ENCODE measurements at regions not wholly inside any gene's neighbourhood (a gene's known extent, or its start where the extent isn't known, plus 50 kb on each side); places are given as distances from the start of the nearest gene placed in this dataset.
"Not testable (repeated sequence)": the region's sequence is repeated elsewhere in the genome, so short reads cannot be mapped to it uniquely, and the experiment has no call there.

GRCh38 chr3:138890555-138891187 is 55.9 kb upstream of the PIK3CB start:
- CTCF ChIA-PET: interaction anchor here in 1 of 2 donors (0.7 kb wide), 1 partner anchor 24 kb away, joined by 5 read pairs; no protein-coding TSS in a partner anchor
- ATAC-seq (replicated peaks in 1 of 4) (no peak), DNase-seq (peak in 1 of 35 experiments; percentile 9)

DNA sequence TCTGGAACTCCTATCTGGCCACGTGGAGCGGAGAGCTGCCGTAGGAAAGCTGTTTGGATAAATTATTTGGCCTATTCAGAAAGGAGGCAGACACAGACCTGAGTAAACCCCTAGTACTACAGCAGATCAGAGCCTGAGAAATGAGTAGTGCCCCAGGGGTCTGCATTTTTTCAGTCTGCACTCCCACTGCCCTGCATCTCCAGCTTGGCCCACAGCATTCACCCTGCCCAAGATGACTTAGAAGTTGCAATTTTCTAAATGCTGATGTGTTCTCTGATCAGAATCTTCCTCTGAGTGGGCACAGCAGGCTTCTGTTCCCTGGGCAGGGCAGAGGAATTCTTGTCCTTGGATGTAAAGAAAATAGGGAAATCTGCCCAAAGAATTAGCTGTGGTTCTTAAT is 55.1 kb upstream of the PIK3CB start:
- Mint-ChIP-seq H3K4me3 (no peak overlapping the region), H3K9me3 (no peaks in the 10 kb centered on the region), H3K4me1 (peaks cover 0 to 4% (median 3%) of the 10 kb centered on the region in 3 donors), H3K27me3 (peaks cover 5 to 9% of the 10 kb centered on the region in 2 donors), H3K27ac (no peak overlapping the region), H3K36me3 (no peaks in the 10 kb centered on the region)
- Histone ChIP-seq H3K4me3 (ENCODE audit: control insufficient read depth in 1 of 2, extremely low read depth in 1 of 2, low read length in 1 of 2) (no peak overlapping the region), H3K4me1 (ENCODE audit: control insufficient read depth in 1 of 2, extremely low read depth in 1 of 2, insufficient read depth in 2 of 2, low read length in 2 of 2) (no peaks in the 10 kb centered on the region), H3K27ac (ENCODE audit: low read length) (no peak overlapping the region), H3K9me3 (no peaks in the 10 kb centered on the region), H3K36me3 (ENCODE audit: control insufficient read depth in 2 of 2, extremely low read depth in 1 of 2, insufficient read depth in 1 of 2, low read length in 1 of 2) (no peaks in the 10 kb centered on the region), H3K27me3 (replicated peaks in 1 of 2; ENCODE audit: control insufficient read depth in 2 of 2, extremely low read depth in 1 of 2, insufficient read depth in 2 of 2, low read length in 1 of 2) (peaks cover 0 to 11% of the 10 kb centered on the region in 2 experiments)
- DNase-seq: no peak
- POLR2A ChIA-PET: no interaction called here
- ATAC-seq (replicated peaks in 1 of 4): no peak
- CTCF ChIA-PET: interaction anchor here in 1 of 2 donors (0.7 kb wide), 1 partner anchor 519 kb away, joined by 3 read pairs; no protein-coding TSS in a partner anchor
- WGBS (ENCODE audit: insufficient coverage): 96% methylated on average over 3 of the region's 3 CpGs

More at GRCh38 chr3:138890555-138891187, 55.9 kb upstream of the PIK3CB start:
- no peak overlapping the region for H3K27ac Mint-ChIP-seq
- H3K9me3 Mint-ChIP-seq: no peaks in the 10 kb centered on the region
- peaks cover 0 to 4% (median 3%) of the 10 kb centered on the region in 3 donors for H3K4me1 Mint-ChIP-seq
- H3K4me3 ChIP-seq (ENCODE audit: control insufficient read depth in 1 of 2, extremely low read depth in 1 of 2, low read length in 1 of 2): no peak overlapping the region
- no peaks in the 10 kb centered on the region for H3K9me3 ChIP-seq
- 67% methylated on average over 5 of the region's 9 CpGs for WGBS (ENCODE audit: insufficient coverage)
- no peaks in the 10 kb centered on the region for H3K36me3 ChIP-seq (ENCODE audit: control insufficient read depth in 2 of 2, extremely low read depth in 1 of 2, insufficient read depth in 1 of 2, low read length in 1 of 2)
- H3K27ac ChIP-seq (ENCODE audit: low read length): no peak overlapping the region
- H3K27me3 ChIP-seq (replicated peaks in 1 of 2; ENCODE audit: control insufficient read depth in 2 of 2, extremely low read depth in 1 of 2, insufficient read depth in 2 of 2, low read length in 1 of 2): peaks cover 0 to 11% of the 10 kb centered on the region in 2 experiments
- POLR2A ChIA-PET: interaction anchor here in 1 of 2 donors (0.6 kb wide), 1 partner anchor 114 kb away, joined by 3 read pairs; no protein-coding TSS in a partner anchor
- H3K4me1 ChIP-seq (ENCODE audit: control insufficient read depth in 1 of 2, extremely low read depth in 1 of 2, insufficient read depth in 2 of 2, low read length in 2 of 2): no peaks in the 10 kb centered on the region
- peaks cover 5 to 9% of the 10 kb centered on the region in 2 donors for H3K27me3 Mint-ChIP-seq
- no peak overlapping the region for H3K4me3 Mint-ChIP-seq
- no peaks in the 10 kb centered on the region for H3K36me3 Mint-ChIP-seq

- CTCF ChIA-PET: no interaction called here
- POLR2A ChIA-PET: no interaction called here
- H3K36me3 ChIP-seq (ENCODE audit: control insufficient read depth in 2 of 2, extremely low read depth in 1 of 2, insufficient read depth in 1 of 2, low read length in 1 of 2): no peaks in the 10 kb centered on the region
- Mint-ChIP-seq H3K4me3 (no peak overlapping the region), H3K27ac (no peak overlapping the region), H3K9me3 (no peaks in the 10 kb centered on the region), H3K27me3 (peaks cover 5 to 9% of the 10 kb centered on the region in 2 donors), H3K36me3 (no peaks in the 10 kb centered on the region), H3K4me1 (peaks cover 0 to 4% (median 3%) of the 10 kb centered on the region in 3 donors)
- WGBS (ENCODE audit: insufficient coverage): no CpG with 5 or more reads among the region's 2 CpGs
- H3K9me3 ChIP-seq: no peaks in the 10 kb centered on the region
- no peak overlapping the region for H3K27ac ChIP-seq (ENCODE audit: low read length)
- no peaks in the 10 kb centered on the region for H3K4me1 ChIP-seq (ENCODE audit: control insufficient read depth in 1 of 2, extremely low read depth in 1 of 2, insufficient read depth in 2 of 2, low read length in 2 of 2)
- no peak for DNase-seq
- ATAC-seq (replicated peaks in 1 of 4): no peak
- no peak overlapping the region for H3K4me3 ChIP-seq (ENCODE audit: control insufficient read depth in 1 of 2, extremely low read depth in 1 of 2, low read length in 1 of 2)
- peaks cover 0 to 11% of the 10 kb centered on the region in 2 experiments for H3K27me3 ChIP-seq (replicated peaks in 1 of 2; ENCODE audit: control insufficient read depth in 2 of 2, extremely low read depth in 1 of 2, insufficient read depth in 2 of 2, low read length in 1 of 2)
Measured at GRCh38 chr3:138888560-138888959, 53.8 kb upstream of the PIK3CB start.

- H3K36me3 Mint-ChIP-seq; POLR2A ChIA-PET; H3K36me3 ChIP-seq (ENCODE audit: control insufficient read depth in 2 of 2, extremely low read depth in 1 of 2, insufficient read depth in 1 of 2, low read length in 1 of 2); H3K27me3 Mint-ChIP-seq; DNase-seq; H3K4me3 ChIP-seq (ENCODE audit: control insufficient read depth in 1 of 2, extremely low read depth in 1 of 2, low read length in 1 of 2); H3K9me3 Mint-ChIP-seq; H3K9me3 ChIP-seq; H3K4me3 Mint-ChIP-seq; H3K4me1 ChIP-seq (ENCODE audit: control insufficient read depth in 1 of 2, extremely low read depth in 1 of 2, insufficient read depth in 2 of 2, low read length in 2 of 2); H3K27ac ChIP-seq (ENCODE audit: low read length); H3K27ac Mint-ChIP-seq; H3K4me1 Mint-ChIP-seq; ATAC-seq (replicated peaks in 1 of 4): not testable (repeated sequence)
- 100% methylated on average over 1 of the region's 5 CpGs for WGBS (ENCODE audit: insufficient coverage)
- peaks cover 0 to 11% of the 10 kb centered on the region in 2 experiments for H3K27me3 ChIP-seq (replicated peaks in 1 of 2; ENCODE audit: control insufficient read depth in 2 of 2, extremely low read depth in 1 of 2, insufficient read depth in 2 of 2, low read length in 1 of 2)
- CTCF ChIA-PET: interaction anchor here in 1 of 2 donors (0.6 kb wide), 1 partner anchor 459 kb away, joined by 4 read pairs; no protein-coding TSS in a partner anchor
Measured at GRCh38 chr3:138886096-138886495, 51.4 kb upstream of the PIK3CB start.

Measured in T-cell (primary cell).